ENCODE measurements at regions not wholly inside any gene's neighbourhood (a gene's known extent, or its start where the extent isn't known, plus 50 kb on each side); places are given as distances from the start of the nearest gene placed in this dataset.

DNA sequence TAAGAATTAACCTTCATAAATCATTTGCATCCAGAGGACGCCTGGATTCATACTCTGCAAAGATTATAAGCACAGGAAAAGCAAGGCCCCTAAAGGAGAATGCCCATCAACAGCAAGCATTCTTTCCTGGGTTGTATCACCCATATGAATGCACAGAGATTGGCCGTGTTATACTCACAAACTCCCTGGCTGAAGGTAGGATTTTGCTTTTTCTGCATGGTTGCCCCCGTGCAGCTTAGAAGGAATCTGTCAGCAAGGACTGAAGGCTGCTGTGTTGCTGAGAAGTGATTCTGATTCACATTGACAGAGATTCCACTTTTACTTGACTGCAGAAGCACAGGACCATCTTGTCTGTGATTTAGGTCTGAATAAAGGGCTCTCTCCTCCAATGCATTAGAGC, 283.0 kb downstream of the LRRIQ3 start:
- no peak overlapping the region for H3K4me3 ChIP-seq (replicated peaks; ENCODE audit: low read depth, low read length)
- no peaks in the 10 kb centered on the region for H3K36me3 ChIP-seq (ENCODE audit: control insufficient read depth, insufficient read depth, low read length)
- TF ChIP-seq, protein P1, sequence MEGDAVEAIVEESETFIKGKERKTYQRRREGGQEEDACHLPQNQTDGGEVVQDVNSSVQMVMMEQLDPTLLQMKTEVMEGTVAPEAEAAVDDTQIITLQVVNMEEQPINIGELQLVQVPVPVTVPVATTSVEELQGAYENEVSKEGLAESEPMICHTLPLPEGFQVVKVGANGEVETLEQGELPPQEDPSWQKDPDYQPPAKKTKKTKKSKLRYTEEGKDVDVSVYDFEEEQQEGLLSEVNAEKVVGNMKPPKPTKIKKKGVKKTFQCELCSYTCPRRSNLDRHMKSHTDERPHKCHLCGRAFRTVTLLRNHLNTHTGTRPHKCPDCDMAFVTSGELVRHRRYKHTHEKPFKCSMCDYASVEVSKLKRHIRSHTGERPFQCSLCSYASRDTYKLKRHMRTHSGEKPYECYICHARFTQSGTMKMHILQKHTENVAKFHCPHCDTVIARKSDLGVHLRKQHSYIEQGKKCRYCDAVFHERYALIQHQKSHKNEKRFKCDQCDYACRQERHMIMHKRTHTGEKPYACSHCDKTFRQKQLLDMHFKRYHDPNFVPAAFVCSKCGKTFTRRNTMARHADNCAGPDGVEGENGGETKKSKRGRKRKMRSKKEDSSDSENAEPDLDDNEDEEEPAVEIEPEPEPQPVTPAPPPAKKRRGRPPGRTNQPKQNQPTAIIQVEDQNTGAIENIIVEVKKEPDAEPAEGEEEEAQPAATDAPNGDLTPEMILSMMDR (IDR thresholded peaks at IDR 0.05; ENCODE audit: insufficient read depth, low read length, poor library complexity, severe bottlenecking): no peak
- no peaks in the 10 kb centered on the region for H3K27me3 ChIP-seq (replicated peaks; ENCODE audit: control insufficient read depth, insufficient read depth, low read length)
- DNase-seq (ENCODE audit: extremely low read depth, insufficient read length): no peak

DNA sequence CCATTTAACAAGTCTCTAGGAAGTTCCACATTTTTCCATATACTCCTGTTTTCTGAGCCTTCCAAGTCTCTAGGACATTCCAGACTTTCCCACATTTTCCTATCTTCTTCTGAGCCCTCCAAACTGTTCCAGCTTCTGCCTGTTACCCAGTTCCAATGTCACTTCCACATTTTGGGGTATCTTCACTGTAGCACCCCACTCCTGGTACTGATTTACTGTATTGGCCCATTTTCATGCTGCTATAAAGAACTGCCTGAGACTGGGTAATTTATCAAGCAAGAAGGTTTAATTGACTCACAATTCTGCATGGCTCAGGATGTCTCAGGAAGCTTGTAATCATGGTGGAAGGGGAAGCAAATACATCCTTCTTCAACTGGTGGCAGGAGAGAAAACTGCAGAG, 285.0 kb downstream of the LRRIQ3 start:
- Histone ChIP-seq H3K4me3 (replicated peaks; ENCODE audit: low read depth, low read length) (no peak overlapping the region), H3K36me3 (ENCODE audit: control insufficient read depth, insufficient read depth, low read length) (no peaks in the 10 kb centered on the region), H3K27me3 (replicated peaks; ENCODE audit: control insufficient read depth, insufficient read depth, low read length) (no peaks in the 10 kb centered on the region)
- TF ChIP-seq, protein P1 (IDR thresholded peaks at IDR 0.05; ENCODE audit: insufficient read depth, low read length, poor library complexity, severe bottlenecking): no peak
- no peak for DNase-seq (ENCODE audit: extremely low read depth, insufficient read length)

DNA sequence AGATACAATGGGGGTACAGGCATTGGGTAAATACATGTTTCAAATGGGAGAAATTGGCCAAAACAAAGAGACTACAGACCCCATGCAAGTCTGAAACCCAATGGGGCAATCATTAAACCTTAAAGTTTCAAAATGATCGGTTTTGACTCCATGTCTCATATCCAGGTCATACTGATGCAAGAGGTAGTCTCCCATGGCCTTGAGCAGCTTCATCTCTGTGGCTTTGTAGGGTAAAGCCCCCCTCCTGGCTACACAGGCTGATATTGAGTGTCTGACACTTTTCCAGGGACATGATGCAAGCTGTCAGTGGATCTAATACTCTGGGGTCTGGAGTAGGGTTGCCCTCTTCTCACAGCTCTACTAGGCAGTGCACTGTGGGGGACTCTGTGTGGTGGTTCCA, 286.1 kb downstream of the LRRIQ3 start:
- H3K36me3 ChIP-seq (ENCODE audit: control insufficient read depth, insufficient read depth, low read length): no peaks in the 10 kb centered on the region
- no peak for DNase-seq (ENCODE audit: extremely low read depth, insufficient read length)
- H3K27me3 ChIP-seq (replicated peaks; ENCODE audit: control insufficient read depth, insufficient read depth, low read length): no peaks in the 10 kb centered on the region
- H3K4me3 ChIP-seq (replicated peaks; ENCODE audit: low read depth, low read length): no peak overlapping the region
- TF ChIP-seq, protein P1 (IDR thresholded peaks at IDR 0.05; ENCODE audit: insufficient read depth, low read length, poor library complexity, severe bottlenecking): no peak

DNA sequence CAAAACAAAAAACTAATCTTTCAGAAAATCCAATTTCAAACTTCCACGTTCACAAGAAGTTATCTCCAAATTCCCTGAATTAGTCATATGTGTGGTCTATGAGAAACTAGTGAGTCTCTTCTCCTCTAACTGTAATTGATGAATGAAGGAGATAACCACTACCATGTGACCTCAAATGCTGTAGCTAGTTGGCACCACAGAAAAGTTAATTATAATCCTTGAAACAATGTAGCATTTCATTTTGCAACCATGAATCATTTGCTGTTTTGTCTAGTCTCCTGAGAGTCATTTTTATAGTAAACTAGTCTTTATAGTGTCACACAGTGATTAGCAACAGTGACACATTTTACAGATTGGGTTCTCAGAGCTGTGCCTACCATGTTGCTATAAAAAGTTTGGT, 287.5 kb downstream of the LRRIQ3 start:
- H3K27me3 ChIP-seq (replicated peaks; ENCODE audit: control insufficient read depth, insufficient read depth, low read length): no peaks in the 10 kb centered on the region
- no peak for DNase-seq (ENCODE audit: extremely low read depth, insufficient read length)
- no peak overlapping the region for H3K4me3 ChIP-seq (replicated peaks; ENCODE audit: low read depth, low read length)
- no peaks in the 10 kb centered on the region for H3K36me3 ChIP-seq (ENCODE audit: control insufficient read depth, insufficient read depth, low read length)
- TF ChIP-seq, protein P1 (IDR thresholded peaks at IDR 0.05; ENCODE audit: insufficient read depth, low read length, poor library complexity, severe bottlenecking): no peak

DNA sequence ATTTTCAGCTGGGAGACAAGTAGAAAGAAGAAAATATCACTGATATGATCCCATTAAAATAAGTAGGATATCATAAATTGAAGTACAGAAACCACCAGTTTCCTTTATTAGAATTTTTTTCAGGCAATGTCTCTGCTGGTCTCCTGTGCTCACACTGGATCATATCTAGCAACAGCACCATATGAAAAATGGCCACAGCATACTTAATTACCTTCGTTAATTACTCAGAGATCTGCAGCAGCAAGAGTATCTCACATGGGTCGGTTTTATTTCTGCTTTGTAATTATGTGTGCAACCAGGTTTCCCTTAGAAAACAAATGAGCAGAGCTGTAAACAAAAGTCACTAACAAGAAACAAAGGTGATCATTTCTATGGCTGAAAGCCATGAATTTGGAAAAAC, 287.9 kb downstream of the LRRIQ3 start:
- TF ChIP-seq, protein P1 (IDR thresholded peaks at IDR 0.05; ENCODE audit: insufficient read depth, low read length, poor library complexity, severe bottlenecking): no peak
- no peak overlapping the region for H3K4me3 ChIP-seq (replicated peaks; ENCODE audit: low read depth, low read length)
- H3K36me3 ChIP-seq (ENCODE audit: control insufficient read depth, insufficient read depth, low read length): no peaks in the 10 kb centered on the region
- no peak for DNase-seq (ENCODE audit: extremely low read depth, insufficient read length)
- no peaks in the 10 kb centered on the region for H3K27me3 ChIP-seq (replicated peaks; ENCODE audit: control insufficient read depth, insufficient read depth, low read length)

DNA sequence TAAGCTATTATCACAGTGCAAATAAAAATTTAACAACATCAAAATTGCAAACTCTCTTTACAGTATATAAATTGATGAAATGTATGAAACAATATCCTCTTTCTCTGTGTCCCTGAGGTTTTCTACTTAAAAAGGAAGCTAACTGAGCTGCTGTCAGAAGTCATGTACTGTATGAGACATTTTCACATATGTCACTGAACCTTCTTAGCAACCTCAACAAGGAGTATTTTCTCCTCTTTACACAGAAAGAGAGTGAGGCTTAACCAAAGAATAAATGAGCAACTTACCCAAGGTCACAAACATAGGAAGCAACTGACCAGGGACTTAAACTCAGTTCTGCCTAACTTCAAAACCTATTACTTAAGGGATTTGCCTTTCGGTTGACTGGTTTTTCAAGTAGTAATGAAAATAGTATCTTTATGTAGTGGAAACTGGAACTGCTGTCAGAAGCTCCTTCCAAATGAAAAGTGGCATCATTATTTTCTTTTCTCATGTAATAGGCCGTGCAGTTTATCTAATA, 288.9 kb downstream of the LRRIQ3 start:
- TF ChIP-seq, protein P1 (IDR thresholded peaks at IDR 0.05; ENCODE audit: insufficient read depth, low read length, poor library complexity, severe bottlenecking): no peak
- DNase-seq (ENCODE audit: extremely low read depth, insufficient read length): no peak
- no peak overlapping the region for H3K4me3 ChIP-seq (replicated peaks; ENCODE audit: low read depth, low read length)
- H3K27me3 ChIP-seq (replicated peaks; ENCODE audit: control insufficient read depth, insufficient read depth, low read length): no peaks in the 10 kb centered on the region
- H3K36me3 ChIP-seq (ENCODE audit: control insufficient read depth, insufficient read depth, low read length): no peaks in the 10 kb centered on the region
